ENCODE measurements at regions not wholly inside any gene's neighbourhood (a gene's known extent, or its start where the extent isn't known, plus 50 kb on each side); places are given as distances from the start of the nearest gene placed in this dataset.

GRCh38 chr2:129909651-129910418 lies 69.6 kb upstream of the RAB6C start:
- no peak overlapping the region for H3K4me3 ChIP-seq (ENCODE audit: low read length)
- TF ChIP-seq CTCF (IDR thresholded peaks at IDR 0.05; ENCODE audit: insufficient read depth, low read depth, low read length, missing control alignments), result no peak
- DNase-seq (ENCODE audit: low read depth), result no peak

GRCh38 chr2:129910446-129911362 lies 68.8 kb upstream of the RAB6C start:
- H3K4me3 ChIP-seq (ENCODE audit: low read length), result no peak overlapping the region
- no peak for DNase-seq (ENCODE audit: low read depth)
- no peak for TF ChIP-seq CTCF (IDR thresholded peaks at IDR 0.05; ENCODE audit: insufficient read depth, low read depth, low read length, missing control alignments)

GRCh38 chr2:129911363-129912065 lies 68.0 kb upstream of the RAB6C start:
- no peak overlapping the region for H3K4me3 ChIP-seq (ENCODE audit: low read length)
- no peak for TF ChIP-seq CTCF (IDR thresholded peaks at IDR 0.05; ENCODE audit: insufficient read depth, low read depth, low read length, missing control alignments)
- DNase-seq (ENCODE audit: low read depth), result no peak

- DNase-seq (ENCODE audit: low read depth), result no peak
- H3K4me3 ChIP-seq (ENCODE audit: low read length), result no peak overlapping the region
- no peak for TF ChIP-seq CTCF (IDR thresholded peaks at IDR 0.05; ENCODE audit: insufficient read depth, low read depth, low read length, missing control alignments)
Observed at GRCh38 chr2:129912066-129912820, 67.2 kb upstream of the RAB6C start.

- H3K4me3 ChIP-seq (ENCODE audit: low read length), result no peak overlapping the region
Observed at GRCh38 chr2:129912871-129913694, 66.4 kb upstream of the RAB6C start.

More at GRCh38 chr2:129912871-129913694, 66.4 kb upstream of the RAB6C start:
- no peak for TF ChIP-seq CTCF (IDR thresholded peaks at IDR 0.05; ENCODE audit: insufficient read depth, low read depth, low read length, missing control alignments)
- DNase-seq (ENCODE audit: low read depth), result no peak

Measured in epithelial cell of esophagus (primary cell).